Lower leg skin (tissue), 4 donors: ENCODE measurements at regions not wholly inside any gene's neighbourhood (a gene's known extent, or its start where the extent isn't known, plus 50 kb on each side); places are given as distances from the start of the nearest gene placed in this dataset.
A peak's percentile ranks its signal among the peaks of the same experiment; 100 is the strongest.

Experiments used
- DNase-seq, 2 donors: peaks; one replicate each; pipeline ENCODE4 v3.0.0-alpha.2; 2019; ENCODE audit warnings: low spot score in 2 of 2
- H3K4me3 ChIP-seq: fragments of 200-600 bp; sonication (generic); 2 replicates; pipeline ENCODE4 v1.5.1; 2017; ENCODE audit warnings: mild to moderate bottlenecking, low read depth; ENCODE audit not compliant: poor library complexity, severe bottlenecking
- CTCF ChIP-seq, 3 donors: fragments of 450-650 bp; IDR thresholded peaks; one replicate each; pipeline ENCODE4 v1.5.1; 2016; ENCODE audit warnings: antibody characterized with exemption in 3 of 3, mild to moderate bottlenecking in 3 of 3, moderate library complexity in 2 of 3
- POLR2A ChIP-seq, 2 donors: fragments of 450-650 bp; IDR thresholded peaks; one replicate each; pipeline ENCODE4 v1.6.1; 2016 to 2017; ENCODE audit warnings: antibody characterized with exemption in 2 of 2, mild to moderate bottlenecking in 1 of 2, moderate library complexity in 1 of 2
- WGBS, 2 donors: methylation state at CpG; one replicate each; pipeline ENCODE4 v1.1.5; 2018; 5-methylcytosine and 5-hydroxymethylcytosine counted together
- intact Hi-C: fragments of 100-400 bp; cut with DNase I; formaldehyde crosslinking; loops from one replicate; pipeline ENCODE4 v1.15.0; 2023; ENCODE audit warnings: low total_unique reads

- intact Hi-C loops, result no loop called here
- no peak for DNase-seq
- H3K4me3 ChIP-seq, result no peak overlapping the region
- TF ChIP-seq CTCF (IDR thresholded peaks at IDR 0.05), result no peak
- TF ChIP-seq POLR2A (IDR thresholded peaks at IDR 0.05), result no peak
- WGBS, 2 donors, result 47 to 61% methylated on average over 3 of the region's 3 CpGs
These were observed 132.8 kb upstream of the SHB start for GRCh38 chr9:38201844-38202243.

DNA sequence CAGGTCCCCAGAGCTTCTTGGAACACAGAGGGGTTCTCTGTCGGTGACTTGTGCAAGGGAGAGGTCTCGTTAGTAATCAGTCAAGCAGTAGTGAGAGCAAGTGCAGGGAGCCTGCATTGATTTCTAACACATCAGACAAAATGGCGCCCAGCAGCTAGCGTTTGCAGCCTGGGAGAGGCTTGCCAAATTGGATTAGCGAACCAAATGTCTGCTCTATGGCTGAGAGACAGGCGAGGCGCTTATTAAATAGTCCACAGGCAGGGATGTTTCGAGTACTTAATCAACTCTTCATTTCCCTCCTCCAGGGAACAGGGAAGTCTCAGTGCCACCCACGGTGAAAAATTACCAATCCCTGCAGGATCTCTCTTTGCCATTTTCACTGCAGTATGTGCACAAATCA, 131.4 kb upstream of the SHB start:
- intact Hi-C loops, result no loop called here
- no peak for DNase-seq
- WGBS, 2 donors, result 77% methylated on average over 9 of the region's 9 CpGs

GRCh38 chr9:38198140-38198539, 129.1 kb upstream of the SHB start:
- 87 to 90% methylated on average over 6 of the region's 6 CpGs for WGBS, 2 donors
- TF ChIP-seq POLR2A (IDR thresholded peaks at IDR 0.05) (no peak), CTCF (IDR thresholded peaks at IDR 0.05) (no peak)

More for the DNA sequence above, 131.4 kb upstream of the SHB start:
- TF ChIP-seq CTCF (IDR thresholded peaks at IDR 0.05), result no peak
- TF ChIP-seq POLR2A (IDR thresholded peaks at IDR 0.05), result no peak
- no peak overlapping the region for H3K4me3 ChIP-seq

DNA sequence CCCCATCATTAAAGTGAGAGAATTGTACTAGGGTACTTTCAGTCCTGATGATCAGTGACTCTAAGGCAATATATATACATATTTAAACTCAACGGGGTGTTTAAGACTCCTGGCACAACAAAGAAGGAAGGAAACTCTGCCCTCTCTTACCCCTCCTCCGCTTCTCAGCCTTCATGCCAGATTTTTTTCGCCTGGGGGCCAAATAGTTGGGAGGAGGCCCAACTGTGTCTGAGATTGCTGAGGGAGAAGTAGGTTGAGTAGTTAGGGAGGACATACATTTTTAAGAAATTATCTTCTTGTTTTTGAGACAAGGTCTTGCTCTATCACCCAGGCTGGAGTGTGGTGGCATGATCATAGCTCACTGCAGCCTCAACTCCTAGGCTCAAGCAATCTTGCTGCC, 127.7 kb upstream of the SHB start:
- H3K4me3 ChIP-seq, result no peak overlapping the region
- no peak for DNase-seq
- 8 to 24% methylated on average over 3 of the region's 3 CpGs for WGBS, 2 donors
- intact Hi-C loops, result no loop called here
- TF ChIP-seq POLR2A (IDR thresholded peaks at IDR 0.05) (no peak), CTCF (IDR thresholded peaks at IDR 0.05) (no peak)

More at GRCh38 chr9:38198140-38198539, 129.1 kb upstream of the SHB start:
- intact Hi-C loops, result no loop called here
- DNase-seq, result no peak
- H3K4me3 ChIP-seq, result no peak overlapping the region

DNA sequence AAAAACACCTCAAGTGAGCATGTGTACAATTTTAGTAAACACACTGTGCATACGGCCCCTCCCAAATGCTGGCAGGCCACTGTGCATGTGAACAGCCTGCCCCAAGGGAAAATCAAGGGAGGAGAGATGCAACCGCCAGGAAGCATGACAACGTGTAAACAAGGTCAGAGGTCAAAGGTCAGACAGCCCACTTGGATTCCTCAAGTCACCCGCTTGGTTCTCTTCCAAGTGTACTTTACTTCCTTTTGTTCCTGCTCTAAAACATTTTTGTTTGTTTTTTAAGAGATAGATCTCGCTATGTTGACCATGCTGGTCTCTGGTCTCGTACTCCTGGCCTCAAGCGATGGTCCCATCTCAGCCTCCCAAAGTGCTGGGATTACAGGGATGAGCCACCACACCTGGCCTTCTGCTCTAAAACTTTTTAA, 126.7 kb upstream of the SHB start:
- WGBS, 2 donors, result 53 to 56% methylated on average over 7 of the region's 7 CpGs
- no peak for TF ChIP-seq POLR2A (IDR thresholded peaks at IDR 0.05)
- no peak for TF ChIP-seq CTCF (IDR thresholded peaks at IDR 0.05)
- no peak overlapping the region for H3K4me3 ChIP-seq
- DNase-seq, result peak in 1 of 2 donors; percentile 32
- intact Hi-C loops, result no loop called here

DNA sequence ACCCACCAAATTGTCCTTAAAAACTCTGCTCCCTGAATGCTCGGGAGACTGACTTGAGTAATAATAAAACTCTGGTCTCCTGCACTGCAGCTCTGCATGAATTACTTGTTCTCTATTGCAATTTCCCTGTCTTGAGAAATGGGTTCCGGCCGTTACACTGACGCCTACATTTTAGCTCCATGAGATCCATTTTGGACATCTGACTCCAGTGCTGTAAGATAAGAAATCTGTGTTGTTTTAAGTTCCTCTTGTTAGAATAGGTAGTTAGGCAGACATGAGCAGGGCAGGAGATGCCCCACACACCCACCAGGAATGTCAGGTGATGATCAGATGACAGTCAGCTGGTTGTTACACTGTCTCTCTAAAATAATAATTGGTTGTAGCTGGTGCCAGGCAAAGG, 125.8 kb upstream of the SHB start:
- TF ChIP-seq CTCF (IDR thresholded peaks at IDR 0.05), result no peak
- TF ChIP-seq POLR2A (IDR thresholded peaks at IDR 0.05), result no peak
- no peak overlapping the region for H3K4me3 ChIP-seq
- intact Hi-C loops, result no loop called here
- WGBS, 2 donors, result 81 to 84% methylated on average over 4 of the region's 4 CpGs
- DNase-seq, result no peak
